AG04450 (cell line): ENCODE measurements at regions not wholly inside any gene's neighbourhood (a gene's known extent, or its start where the extent isn't known, plus 50 kb on each side); places are given as distances from the start of the nearest gene placed in this dataset.

Experiments used
- CTCF ChIA-PET: fragments of 300-600, 350-600 bp; formaldehyde crosslinking; extraction: SDS; loops from one replicate; lab custom pipeline; 2022; ENCODE audit warnings: antibody characterized with exemption, inconsistent platforms; lab: Charles Lee
- POLR2A ChIA-PET: fragments of 350-600 bp; formaldehyde crosslinking; extraction: SDS; loops from one replicate; lab custom pipeline; 2021; ENCODE audit warnings: antibody characterized with exemption, inconsistent platforms; lab: Yijun Ruan, JAX
- DNase-seq: peaks from one replicate; pipeline ENCODE4 v3.0.0-alpha.2; 2011; ENCODE audit warnings: low read depth, low spot score
- H3K27ac ChIP-seq: one replicate; pipeline ENCODE4 v1.5.1; 2012; ENCODE audit warnings: low read depth, low read length, control low read depth
- H3K27me3 ChIP-seq: one replicate; pipeline ENCODE4 v1.6.0; 2012; ENCODE audit warnings: low read length; ENCODE audit not compliant: control insufficient read depth, insufficient read depth
- H3K4me3 ChIP-seq: 2 replicates; pipeline ENCODE4 v1.5.1; 2011; ENCODE audit warnings: mild to moderate bottlenecking, low read depth, low read length, control low read depth
- H3K9me3 ChIP-seq: 2 replicates; pipeline ENCODE4 v1.5.1; 2012; ENCODE audit warnings: low read length; ENCODE audit not compliant: control insufficient read depth, insufficient read depth
- TF ChIP-seq, protein P1 (sequence below): IDR thresholded peaks from 2 replicates; pipeline ENCODE4 v1.5.1; 2011; ENCODE audit warnings: low read depth, low read length, control low read depth, inconsistent platforms

DNA sequence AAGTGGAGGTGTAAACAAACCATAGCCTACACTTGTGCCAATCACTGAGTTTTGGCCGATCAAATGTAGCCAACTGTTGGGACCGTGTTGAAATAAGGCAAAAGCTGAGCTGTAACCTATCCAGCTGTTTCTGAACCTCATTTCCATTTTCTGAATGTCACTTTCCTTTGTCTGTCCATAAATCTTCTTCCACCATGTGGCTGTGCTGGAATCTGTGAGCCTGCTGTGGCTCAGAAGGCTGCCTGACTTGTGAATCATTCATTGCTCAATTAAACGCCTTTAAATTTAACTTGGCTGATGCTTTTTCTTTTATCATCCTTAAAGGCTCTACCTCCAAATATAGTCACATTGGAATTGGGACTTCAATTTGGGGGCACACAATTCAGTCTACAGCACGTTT lies 203.1 kb upstream of the MPPED2 start:
- Histone ChIP-seq H3K9me3 (no peaks in the 10 kb centered on the region; the same call in 1 of the 2 replicates), H3K27ac (no peak overlapping the region), H3K4me3 (no peak overlapping the region), H3K27me3 (no peaks in the 10 kb centered on the region)
- TF ChIP-seq, protein P1, sequence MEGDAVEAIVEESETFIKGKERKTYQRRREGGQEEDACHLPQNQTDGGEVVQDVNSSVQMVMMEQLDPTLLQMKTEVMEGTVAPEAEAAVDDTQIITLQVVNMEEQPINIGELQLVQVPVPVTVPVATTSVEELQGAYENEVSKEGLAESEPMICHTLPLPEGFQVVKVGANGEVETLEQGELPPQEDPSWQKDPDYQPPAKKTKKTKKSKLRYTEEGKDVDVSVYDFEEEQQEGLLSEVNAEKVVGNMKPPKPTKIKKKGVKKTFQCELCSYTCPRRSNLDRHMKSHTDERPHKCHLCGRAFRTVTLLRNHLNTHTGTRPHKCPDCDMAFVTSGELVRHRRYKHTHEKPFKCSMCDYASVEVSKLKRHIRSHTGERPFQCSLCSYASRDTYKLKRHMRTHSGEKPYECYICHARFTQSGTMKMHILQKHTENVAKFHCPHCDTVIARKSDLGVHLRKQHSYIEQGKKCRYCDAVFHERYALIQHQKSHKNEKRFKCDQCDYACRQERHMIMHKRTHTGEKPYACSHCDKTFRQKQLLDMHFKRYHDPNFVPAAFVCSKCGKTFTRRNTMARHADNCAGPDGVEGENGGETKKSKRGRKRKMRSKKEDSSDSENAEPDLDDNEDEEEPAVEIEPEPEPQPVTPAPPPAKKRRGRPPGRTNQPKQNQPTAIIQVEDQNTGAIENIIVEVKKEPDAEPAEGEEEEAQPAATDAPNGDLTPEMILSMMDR: no peak
- CTCF ChIA-PET: no interaction called here
- DNase-seq: no peak
- POLR2A ChIA-PET: no interaction called here

DNA sequence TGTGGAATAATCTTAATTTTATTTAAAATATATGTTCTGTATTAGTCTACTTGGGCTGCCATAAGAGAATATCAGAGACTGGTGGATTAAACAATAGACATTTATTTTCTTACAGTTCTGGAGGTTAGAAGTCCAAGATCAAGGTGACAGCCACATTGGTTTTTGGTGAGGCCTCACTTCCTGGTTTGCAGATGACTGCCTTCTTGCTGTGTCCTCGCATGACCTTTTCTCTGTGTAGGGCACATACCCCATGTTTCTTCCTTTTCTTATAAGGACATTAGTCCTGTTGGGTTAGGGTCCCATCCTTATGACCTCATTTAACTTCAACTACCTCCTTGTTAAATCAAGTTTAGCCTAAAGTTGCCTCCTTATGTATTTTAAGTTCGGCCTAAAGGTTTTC lies 202.7 kb upstream of the MPPED2 start:
- no peak overlapping the region for H3K27ac ChIP-seq
- ChIA-PET POLR2A (no interaction called here), CTCF (no interaction called here)
- no peak overlapping the region for H3K4me3 ChIP-seq
- H3K9me3 ChIP-seq: no peaks in the 10 kb centered on the region; the same call in 1 of the 2 replicates
- DNase-seq: no peak
- no peaks in the 10 kb centered on the region for H3K27me3 ChIP-seq
- TF ChIP-seq, protein P1: no peak

- H3K4me3 ChIP-seq: no peak overlapping the region
- ChIA-PET CTCF (no interaction called here), POLR2A (no interaction called here)
- TF ChIP-seq, protein P1: no peak
- no peak overlapping the region for H3K27ac ChIP-seq
- no peak for DNase-seq
- H3K9me3 ChIP-seq: no peaks in the 10 kb centered on the region; the same call in 1 of the 2 replicates
- H3K27me3 ChIP-seq: no peaks in the 10 kb centered on the region
Measured at GRCh38 chr11:30786256-30787110, 200.3 kb upstream of the MPPED2 start.

DNA sequence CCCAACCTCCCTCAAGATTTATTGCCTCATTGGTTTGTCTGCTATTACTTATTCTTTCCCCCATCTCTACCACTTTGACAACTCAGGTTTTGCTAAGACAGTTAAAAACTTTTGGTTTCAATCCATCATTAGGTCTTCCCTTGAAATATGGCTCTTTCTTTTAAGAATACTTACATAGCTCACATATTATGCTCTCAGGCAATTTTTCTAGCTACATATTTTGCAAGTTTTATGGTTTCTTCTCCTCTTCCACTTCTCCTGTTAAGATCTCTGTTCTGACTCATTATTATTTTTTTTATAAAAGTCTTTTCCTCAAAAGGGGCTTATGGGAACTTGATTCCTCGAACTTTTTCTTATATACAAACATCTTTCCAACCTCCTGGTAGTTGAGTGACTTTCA lies 192.4 kb upstream of the MPPED2 start:
- Histone ChIP-seq H3K27me3 (no peaks in the 10 kb centered on the region), H3K4me3 (no peak overlapping the region), H3K27ac (no peak overlapping the region), H3K9me3 (no peaks in the 10 kb centered on the region)
- TF ChIP-seq, protein P1: no peak
- ChIA-PET POLR2A (no interaction called here), CTCF (no interaction called here)
- no peak for DNase-seq

DNA sequence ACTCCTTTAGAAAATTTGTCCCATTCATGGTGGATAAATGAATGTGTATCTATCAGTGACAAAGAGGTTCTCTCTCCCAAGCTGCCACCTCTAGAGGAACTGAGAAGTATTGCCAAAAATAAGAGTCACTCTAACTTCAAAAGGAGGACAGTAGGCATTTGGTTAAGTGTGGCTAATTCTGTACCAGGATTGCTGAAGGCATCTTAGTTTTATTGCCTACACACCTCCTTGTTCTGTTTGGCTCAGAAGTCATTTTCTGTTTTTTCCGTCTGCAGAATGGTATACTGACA lies 189.0 kb upstream of the MPPED2 start:
- CTCF ChIA-PET: no interaction called here
- POLR2A ChIA-PET: no interaction called here

More for the DNA sequence above, 189.0 kb upstream of the MPPED2 start:
- H3K4me3 ChIP-seq: no peak overlapping the region
- no peaks in the 10 kb centered on the region for H3K27me3 ChIP-seq
- TF ChIP-seq, protein P1: no peak
- H3K9me3 ChIP-seq: no peaks in the 10 kb centered on the region
- no peak overlapping the region for H3K27ac ChIP-seq
- no peak for DNase-seq
